NCI-H510A treated with DMSO at 0.1 percent for 48 hours (cell line): ENCODE measurements at regions not wholly inside any gene's neighbourhood (a gene's known extent, or its start where the extent isn't known, plus 50 kb on each side); places are given as distances from the start of the nearest gene placed in this dataset.
"Not testable (repeated sequence)": the region's sequence is repeated elsewhere in the genome, so short reads cannot be mapped to it uniquely, and the experiment has no call there.

Experiments
- DNase-seq: peaks from one replicate; lab custom pipeline; 2025; lab: John Stamatoyannopoulos, UW

- DNase-seq = not testable (repeated sequence)
Measured at GRCh38 chr7:3162798-3163197, 119.1 kb upstream of the CARD11 start.

GRCh38 chr7:3164380-3164792, 120.7 kb upstream of the CARD11 start:
- no peak for DNase-seq

GRCh38 chr7:3165681-3166580, 122.3 kb upstream of the CARD11 start:
- DNase-seq = no peak

- no peak for DNase-seq
Measured at GRCh38 chr7:3167551-3167950, 123.9 kb upstream of the CARD11 start.

- no peak for DNase-seq
Measured at GRCh38 chr7:3168370-3168769, 124.7 kb upstream of the CARD11 start.

- DNase-seq = no peak
Measured at GRCh38 chr7:3168869-3169268, 125.2 kb upstream of the CARD11 start.

GRCh38 chr7:3172768-3173280, 128.2 kb upstream of the SDK1 start:
- no peak for DNase-seq

- DNase-seq = peak; percentile 8
Measured at GRCh38 chr7:3174515-3175284, 126.4 kb upstream of the SDK1 start.

GRCh38 chr7:3175285-3175902, 125.7 kb upstream of the SDK1 start:
- DNase-seq = no peak

- DNase-seq = no peak
Measured at GRCh38 chr7:3176112-3177000, 124.7 kb upstream of the SDK1 start.

- DNase-seq = no peak
Measured at GRCh38 chr7:3177271-3177670, 123.8 kb upstream of the SDK1 start.

GRCh38 chr7:3179456-3179855, 121.6 kb upstream of the SDK1 start:
- DNase-seq = no peak

- DNase-seq = no peak
Measured at GRCh38 chr7:3180604-3181003, 120.4 kb upstream of the SDK1 start.

GRCh38 chr7:3182055-3182454, 119.0 kb upstream of the SDK1 start:
- DNase-seq = not testable (repeated sequence)

GRCh38 chr7:3187444-3188040, 113.5 kb upstream of the SDK1 start:
- no peak for DNase-seq

GRCh38 chr7:3188946-3189345, 112.1 kb upstream of the SDK1 start:
- DNase-seq = no peak

GRCh38 chr7:3191548-3191947, 109.5 kb upstream of the SDK1 start:
- no peak for DNase-seq

GRCh38 chr7:3192669-3193068, 108.4 kb upstream of the SDK1 start:
- DNase-seq = no peak

GRCh38 chr7:3193379-3194120, 107.5 kb upstream of the SDK1 start:
- no peak for DNase-seq

GRCh38 chr7:3194501-3195141, 106.4 kb upstream of the SDK1 start:
- DNase-seq = no peak
